ENCODE measurements at regions not wholly inside any gene's neighbourhood (a gene's known extent, or its start where the extent isn't known, plus 50 kb on each side); places are given as distances from the start of the nearest gene placed in this dataset.
"Not testable (repeated sequence)": the region's sequence is repeated elsewhere in the genome, so short reads cannot be mapped to it uniquely, and the experiment has no call there.

DNA sequence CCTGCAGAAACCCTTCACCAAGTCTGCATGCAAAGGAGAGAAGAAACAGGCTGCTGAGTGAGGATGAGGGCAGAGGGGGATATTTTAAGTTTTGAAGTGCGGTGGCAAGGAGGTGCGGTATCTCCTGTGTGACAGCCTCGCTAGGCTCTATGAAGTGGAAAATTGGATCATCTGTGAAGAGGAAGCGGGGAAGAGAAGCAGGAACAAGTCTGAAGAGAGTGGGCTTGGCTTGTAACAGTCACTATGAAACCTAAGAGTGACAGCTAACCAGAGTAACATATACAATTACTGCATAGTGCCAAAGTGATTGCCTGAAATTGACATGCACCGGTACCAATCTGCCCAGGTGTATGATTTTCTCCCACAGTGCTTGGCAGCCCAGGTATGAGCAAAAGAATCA lies 287.5 kb upstream of the KLF14 start:
- DNase-seq (ENCODE audit: low spot score) = no peak

DNA sequence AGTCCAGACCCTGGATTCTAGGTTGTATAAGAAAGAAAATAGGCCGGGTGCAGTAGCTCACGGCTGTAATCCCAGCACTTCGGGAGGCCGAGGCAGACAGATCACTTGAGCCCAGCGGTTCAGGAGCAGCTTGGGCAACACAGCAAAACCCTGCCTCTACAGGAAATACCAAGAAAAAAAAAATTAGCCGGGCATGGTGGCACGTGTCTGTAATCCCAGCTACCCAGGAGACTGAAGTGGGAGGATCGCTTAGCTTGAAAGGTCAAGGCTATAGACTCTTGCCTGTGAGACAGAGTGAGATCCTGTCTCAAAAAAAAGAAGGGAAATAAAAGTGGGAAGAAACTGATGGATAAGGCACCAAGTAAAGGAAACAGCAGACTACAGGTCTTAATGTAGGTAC lies 287.9 kb upstream of the KLF14 start:
- DNase-seq (ENCODE audit: low spot score) = no peak

- no peak for DNase-seq (ENCODE audit: low spot score)
Measured at GRCh38 chr7:131026297-131027000, 292.4 kb upstream of the KLF14 start.

- peak; percentile 88 for DNase-seq (ENCODE audit: low spot score)
Measured at GRCh38 chr7:131027287-131027773, 293.3 kb upstream of the KLF14 start.

DNA sequence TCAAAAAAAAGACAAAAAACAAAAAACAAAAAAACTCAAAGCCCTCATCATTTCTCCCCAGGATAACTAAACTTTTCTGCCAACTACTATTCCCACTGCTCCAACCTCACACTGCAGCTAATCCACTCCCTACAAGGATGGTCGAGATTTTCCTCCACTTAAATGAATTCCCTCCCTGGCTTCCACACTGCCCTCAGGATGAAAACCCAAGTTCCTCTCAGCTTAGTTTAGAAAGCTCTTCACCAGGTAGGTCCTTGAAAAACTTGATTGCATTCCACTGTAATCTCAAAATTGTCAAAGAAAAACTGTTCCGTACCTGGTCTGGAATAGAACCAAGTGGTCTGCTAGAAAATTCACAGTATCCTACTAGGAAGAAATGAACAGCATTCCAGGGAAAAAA lies 294.3 kb upstream of the KLF14 start:
- no peak for DNase-seq (ENCODE audit: low spot score)

GRCh38 chr7:131029002-131029401 lies 295.0 kb upstream of the KLF14 start:
- DNase-seq (ENCODE audit: low spot score) = no peak

DNA sequence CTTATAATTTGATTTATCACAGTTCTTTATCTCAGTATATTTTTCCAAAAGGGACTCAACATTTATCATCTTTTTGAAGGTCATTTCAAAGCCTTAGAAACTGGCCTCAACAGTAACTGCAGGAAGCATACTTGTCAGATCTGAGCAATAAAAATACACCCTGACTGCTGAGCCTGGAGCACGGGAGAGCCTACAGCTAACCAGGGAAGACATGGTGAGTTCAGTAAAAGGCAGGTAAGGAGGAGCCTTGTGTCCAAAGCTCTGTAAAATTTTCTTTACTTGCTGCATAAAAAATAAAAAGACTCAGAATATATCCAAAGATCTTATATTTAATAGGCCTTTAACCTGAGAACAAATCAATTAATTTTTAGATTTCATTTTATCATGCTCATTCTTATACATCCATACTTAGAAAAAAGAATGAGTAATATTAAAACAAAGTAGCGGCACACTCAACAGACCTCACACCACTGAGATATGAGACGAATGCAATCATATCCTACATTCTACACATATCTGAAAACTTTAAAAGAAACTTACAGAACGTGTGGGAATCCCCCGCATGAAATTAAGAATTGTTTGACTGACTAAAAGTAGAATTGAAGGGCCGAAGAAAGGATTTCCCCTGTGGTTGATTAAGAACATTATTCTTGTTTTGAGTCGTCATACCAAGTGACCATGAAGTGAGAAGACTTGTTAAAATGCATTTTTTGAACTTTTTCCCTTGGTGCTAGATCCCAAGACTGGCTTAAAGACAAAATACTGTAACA lies 296.4 kb upstream of the MKLN1 start:
- no peak for DNase-seq (ENCODE audit: low spot score)

- DNase-seq (ENCODE audit: low spot score) = no peak
Measured at GRCh38 chr7:131032786-131033185, 294.9 kb upstream of the MKLN1 start.

DNA sequence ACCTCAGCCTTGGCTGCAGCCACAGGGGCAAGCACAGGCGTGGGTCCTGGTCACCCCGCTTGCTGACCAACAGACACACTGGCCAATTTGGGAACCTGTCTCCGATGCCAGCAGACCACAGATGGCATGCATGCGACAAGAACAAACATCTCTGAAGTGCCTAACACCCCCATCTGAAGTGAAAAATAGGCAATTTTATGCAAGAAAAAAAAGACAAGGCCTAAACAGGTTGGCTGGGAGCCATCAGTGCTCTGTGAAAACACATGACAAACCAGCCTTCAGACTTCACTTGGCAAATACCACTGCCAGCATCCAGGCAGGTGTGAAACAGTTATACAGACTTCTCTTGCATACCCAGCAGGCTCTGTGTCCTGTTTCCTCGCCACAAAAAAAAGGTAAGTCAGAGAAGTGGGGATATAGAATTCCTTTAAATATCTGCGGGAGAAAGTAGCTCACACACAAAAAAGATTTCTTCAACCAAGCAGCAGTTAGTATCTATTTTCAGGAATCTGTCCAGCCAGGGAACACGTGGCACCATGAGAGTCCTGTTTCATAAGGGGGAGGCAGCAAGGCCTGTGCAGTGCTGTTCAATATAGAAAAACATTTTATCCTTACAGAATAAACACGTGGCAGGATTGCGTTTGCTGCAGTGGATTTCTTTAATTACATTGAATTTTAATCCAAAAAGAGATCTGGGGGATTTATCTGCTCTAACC lies 293.4 kb upstream of the MKLN1 start:
- DNase-seq (ENCODE audit: low spot score) = no peak

GRCh38 chr7:131035088-131035770 lies 292.4 kb upstream of the MKLN1 start:
- DNase-seq (ENCODE audit: low spot score) = no peak

GRCh38 chr7:131038153-131038552 lies 289.5 kb upstream of the MKLN1 start:
- DNase-seq (ENCODE audit: low spot score) = no peak

GRCh38 chr7:131039355-131039762 lies 288.3 kb upstream of the MKLN1 start:
- DNase-seq (ENCODE audit: low spot score) = no peak

DNA sequence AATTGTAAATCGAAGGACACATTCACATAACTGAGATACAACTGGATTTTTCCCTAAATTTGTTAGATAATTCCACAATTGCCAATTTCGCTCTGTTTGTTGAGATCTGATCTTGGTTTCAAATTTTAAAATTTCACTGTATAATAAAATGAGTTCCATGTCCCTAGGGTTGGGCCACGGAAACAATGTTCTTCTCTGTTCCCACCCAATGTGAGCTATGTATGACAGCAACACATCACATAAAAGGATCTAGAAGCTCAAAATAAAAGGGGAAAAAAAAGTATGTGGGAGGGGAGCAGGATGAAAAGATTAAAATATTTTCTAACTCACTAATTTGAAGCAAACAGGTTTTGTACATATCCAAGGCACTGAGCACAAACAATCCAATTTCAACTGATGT lies 287.8 kb upstream of the MKLN1 start:
- DNase-seq (ENCODE audit: low spot score) = no peak

- peak; percentile 66 for DNase-seq (ENCODE audit: low spot score)
Measured at GRCh38 chr7:131040467-131040932, 287.2 kb upstream of the MKLN1 start.

DNA sequence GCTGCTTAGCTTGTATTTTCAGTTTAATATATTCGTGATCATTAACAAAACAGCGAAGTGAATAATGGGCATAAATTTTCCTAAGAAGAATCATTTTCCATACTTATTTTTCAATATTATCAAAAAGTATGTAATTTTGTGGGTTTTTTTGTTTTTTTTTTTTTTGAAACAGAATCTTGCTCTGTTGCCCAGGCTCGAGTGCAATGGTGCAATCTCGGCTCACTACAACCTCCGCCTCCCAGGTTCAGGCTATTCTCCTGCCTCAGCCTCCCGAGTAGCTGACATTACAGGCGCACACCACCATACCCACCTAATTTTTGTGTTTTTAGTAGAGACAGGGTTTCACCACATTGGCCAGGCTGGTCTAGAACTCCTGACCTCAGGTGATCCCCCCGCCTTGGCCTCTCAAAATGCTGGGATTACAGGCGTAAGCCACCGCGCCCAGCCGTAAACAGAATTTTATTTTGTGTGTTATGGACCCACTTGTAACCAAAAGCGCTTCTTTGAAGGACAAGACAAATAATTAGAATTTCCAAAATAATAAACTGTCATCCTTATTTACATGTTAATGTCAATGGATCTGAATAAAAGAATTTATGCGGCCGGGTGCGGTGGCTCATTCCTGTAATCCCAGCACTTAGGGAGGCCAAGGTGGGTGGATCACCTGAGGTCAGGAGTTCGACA lies 286.5 kb upstream of the MKLN1 start:
- not testable (repeated sequence) for DNase-seq (ENCODE audit: low spot score)

DNA sequence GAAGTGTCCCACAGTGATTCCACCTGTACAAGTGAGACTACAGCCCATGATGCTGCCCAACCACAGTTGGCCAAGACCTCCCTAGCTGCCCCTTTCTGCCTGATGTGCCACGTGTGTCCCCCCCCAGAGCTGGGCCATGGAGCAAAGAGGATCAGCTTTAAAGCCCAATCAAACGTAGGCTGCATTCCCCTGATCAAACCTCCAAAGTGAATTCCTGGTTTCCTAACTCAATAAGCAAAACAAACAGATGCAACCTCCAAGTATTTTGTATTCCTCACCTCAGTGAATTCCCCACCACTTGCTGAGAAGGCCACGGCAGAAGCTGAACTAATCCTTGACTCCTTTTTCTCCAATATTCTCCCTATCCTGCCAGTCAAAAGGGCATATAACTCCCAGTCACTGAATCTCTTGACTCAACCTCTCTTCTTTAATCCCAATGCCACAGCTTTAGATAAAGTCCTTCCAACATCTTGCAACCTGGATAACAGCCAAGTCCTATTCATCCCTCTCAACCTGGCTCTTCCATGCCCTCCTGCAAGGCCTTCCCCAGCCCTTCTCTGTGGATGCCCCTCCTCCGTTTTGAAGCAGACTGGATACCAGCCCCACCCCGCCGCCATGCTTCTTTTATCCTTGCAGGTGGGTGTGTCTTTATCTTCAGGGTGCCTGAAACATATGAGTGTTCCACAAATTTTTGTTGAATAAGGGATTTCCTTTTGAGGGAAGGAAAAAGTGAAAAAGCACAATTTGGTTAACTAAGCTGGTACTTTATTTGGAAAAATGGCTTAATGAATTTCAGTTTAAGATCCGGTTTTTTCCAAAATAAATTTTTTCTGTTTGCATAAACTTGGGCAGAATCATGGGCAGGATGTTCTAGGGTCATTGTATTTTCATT lies 285.2 kb upstream of the MKLN1 start:
- DNase-seq (ENCODE audit: low spot score) = no peak

GRCh38 chr7:131045526-131045925 lies 282.1 kb upstream of the MKLN1 start:
- no peak for DNase-seq (ENCODE audit: low spot score)

DNA sequence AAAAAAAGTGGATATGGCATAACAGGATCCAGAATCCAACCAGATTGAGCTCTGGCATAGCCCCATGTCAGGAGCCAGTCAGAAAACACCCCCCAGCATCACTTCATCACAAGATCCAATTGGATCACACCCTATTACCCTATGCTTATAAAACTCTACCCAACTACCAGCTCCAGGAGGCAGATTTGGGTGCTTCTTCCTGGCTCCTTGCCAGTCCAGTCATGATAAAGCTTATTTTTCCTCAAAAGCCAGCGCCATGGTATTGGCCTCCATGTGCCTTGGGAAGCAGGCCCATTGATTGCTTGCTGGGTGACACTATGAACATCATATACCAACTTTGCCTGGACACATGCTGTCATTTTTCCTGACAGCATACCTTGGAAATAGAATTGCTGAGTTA lies 281.4 kb upstream of the MKLN1 start:
- no peak for DNase-seq (ENCODE audit: low spot score)

- no peak for DNase-seq (ENCODE audit: low spot score)
Measured at GRCh38 chr7:131047651-131048304, 279.9 kb upstream of the MKLN1 start.

GRCh38 chr7:131051304-131051703 lies 276.4 kb upstream of the MKLN1 start:
- DNase-seq (ENCODE audit: low spot score) = no peak

All from AG08395 (cell line).